ENCODE measurements at regions not wholly inside any gene's neighbourhood (a gene's known extent, or its start where the extent isn't known, plus 50 kb on each side); places are given as distances from the start of the nearest gene placed in this dataset.
"Not testable (repeated sequence)": the region's sequence is repeated elsewhere in the genome, so short reads cannot be mapped to it uniquely, and the experiment has no call there.

- Mint-ChIP-seq H3K9me3 (no peaks in the 10 kb centered on the region), H3K4me3 (no peak overlapping the region), H3K4me1 (ENCODE audit: low read depth) (no peaks in the 10 kb centered on the region), H3K36me3 (ENCODE audit: low read depth) (no peaks in the 10 kb centered on the region), H3K27me3 (peaks cover 40% of the 10 kb centered on the region), H3K27ac (no peak overlapping the region)
- intact Hi-C loops (cut with micrococcal nuclease): loop anchor here (5.0 to 10.0 kb wide), 2 partner anchors 287 to 1090 kb away; partner anchors contain the start of gene HOXA9
Measured at GRCh38 chr7:26074919-26075318, 77.1 kb upstream of the NFE2L3 start.

- Mint-ChIP-seq H3K9me3 (no peaks in the 10 kb centered on the region), H3K4me3 (no peak overlapping the region), H3K27me3 (peaks cover 54% of the 10 kb centered on the region), H3K4me1 (ENCODE audit: low read depth) (no peaks in the 10 kb centered on the region), H3K27ac (no peak overlapping the region), H3K36me3 (ENCODE audit: low read depth) (no peaks in the 10 kb centered on the region)
- intact Hi-C loops (cut with micrococcal nuclease): loop anchor here (5.0 to 10.0 kb wide), 2 partner anchors 286 to 1088 kb away; partner anchors contain the start of gene HOXA9
Measured at GRCh38 chr7:26076691-26077090, 75.3 kb upstream of the NFE2L3 start.

- intact Hi-C loops (cut with micrococcal nuclease): loop anchor here (5.0 to 10.0 kb wide), 2 partner anchors 284 to 1086 kb away; partner anchors contain the start of gene HOXA9
- Mint-ChIP-seq H3K27me3 (peaks cover 59% of the 10 kb centered on the region), H3K4me3 (peak overlapping the region; percentile 7)
Measured at GRCh38 chr7:26078437-26079336, 73.3 kb upstream of the NFE2L3 start.

GRCh38 chr7:26081638-26082037 lies 70.4 kb upstream of the NFE2L3 start:
- no peak overlapping the region for H3K4me3 Mint-ChIP-seq
- no peaks in the 10 kb centered on the region for H3K4me1 Mint-ChIP-seq (ENCODE audit: low read depth)
- peaks cover 52% of the 10 kb centered on the region for H3K27me3 Mint-ChIP-seq
- no peaks in the 10 kb centered on the region for H3K9me3 Mint-ChIP-seq
- no peaks in the 10 kb centered on the region for H3K36me3 Mint-ChIP-seq (ENCODE audit: low read depth)
- intact Hi-C loops (cut with micrococcal nuclease): no loop called here
- no peak overlapping the region for H3K27ac Mint-ChIP-seq

More at GRCh38 chr7:26078437-26079336, 73.3 kb upstream of the NFE2L3 start:
- Mint-ChIP-seq H3K4me1 (ENCODE audit: low read depth) (no peaks in the 10 kb centered on the region), H3K9me3 (no peaks in the 10 kb centered on the region), H3K27ac (no peak overlapping the region), H3K36me3 (ENCODE audit: low read depth) (no peaks in the 10 kb centered on the region)

- intact Hi-C loops (cut with micrococcal nuclease): no loop called here
Measured at GRCh38 chr7:26083113-26083512, 68.9 kb upstream of the NFE2L3 start.

GRCh38 chr7:26084418-26084817 lies 67.6 kb upstream of the NFE2L3 start:
- peaks cover 33% of the 10 kb centered on the region for H3K27me3 Mint-ChIP-seq
- peaks cover 6% of the 10 kb centered on the region for H3K36me3 Mint-ChIP-seq (ENCODE audit: low read depth)
- H3K27ac Mint-ChIP-seq: no peak overlapping the region
- intact Hi-C loops (cut with micrococcal nuclease): no loop called here
- peaks cover 12% of the 10 kb centered on the region for H3K9me3 Mint-ChIP-seq
- no peak overlapping the region for H3K4me3 Mint-ChIP-seq
- H3K4me1 Mint-ChIP-seq (ENCODE audit: low read depth): peaks cover 16% of the 10 kb centered on the region

More at GRCh38 chr7:26083113-26083512, 68.9 kb upstream of the NFE2L3 start:
- H3K36me3 Mint-ChIP-seq (ENCODE audit: low read depth): no peaks in the 10 kb centered on the region
- H3K27me3 Mint-ChIP-seq: peaks cover 43% of the 10 kb centered on the region
- peaks cover 6% of the 10 kb centered on the region for H3K4me1 Mint-ChIP-seq (ENCODE audit: low read depth)
- no peak overlapping the region for H3K27ac Mint-ChIP-seq
- H3K4me3 Mint-ChIP-seq: no peak overlapping the region
- H3K9me3 Mint-ChIP-seq: no peaks in the 10 kb centered on the region

- peaks cover 21% of the 10 kb centered on the region for H3K27me3 Mint-ChIP-seq
- intact Hi-C loops (cut with micrococcal nuclease): no loop called here
- peaks cover 6% of the 10 kb centered on the region for H3K36me3 Mint-ChIP-seq (ENCODE audit: low read depth)
- H3K9me3 Mint-ChIP-seq: peaks cover 18% of the 10 kb centered on the region
- H3K4me1 Mint-ChIP-seq (ENCODE audit: low read depth): peaks cover 22% of the 10 kb centered on the region
- H3K27ac Mint-ChIP-seq: no peak overlapping the region
- no peak overlapping the region for H3K4me3 Mint-ChIP-seq
Measured at GRCh38 chr7:26085771-26086170, 66.2 kb upstream of the NFE2L3 start.

GRCh38 chr7:26087321-26088091 lies 64.5 kb upstream of the NFE2L3 start:
- Mint-ChIP-seq H3K27me3 (peaks cover 10% of the 10 kb centered on the region), H3K4me3 (no peak overlapping the region), H3K36me3 (ENCODE audit: low read depth) (peaks cover 6% of the 10 kb centered on the region), H3K27ac (no peak overlapping the region), H3K4me1 (ENCODE audit: low read depth) (peaks cover 33% of the 10 kb centered on the region), H3K9me3 (peaks cover 18% of the 10 kb centered on the region)
- intact Hi-C loops (cut with micrococcal nuclease): no loop called here

- H3K4me3 Mint-ChIP-seq; H3K27ac Mint-ChIP-seq; intact Hi-C loops (cut with micrococcal nuclease); H3K36me3 Mint-ChIP-seq (ENCODE audit: low read depth); H3K27me3 Mint-ChIP-seq: not testable (repeated sequence)
- Mint-ChIP-seq H3K9me3 (peaks cover 18% of the 10 kb centered on the region), H3K4me1 (ENCODE audit: low read depth) (peaks cover 33% of the 10 kb centered on the region)
Measured at GRCh38 chr7:26089469-26089868, 62.5 kb upstream of the NFE2L3 start.

GRCh38 chr7:26090927-26091519 lies 61.0 kb upstream of the NFE2L3 start:
- peaks cover 33% of the 10 kb centered on the region for H3K4me1 Mint-ChIP-seq (ENCODE audit: low read depth)
- H3K27ac Mint-ChIP-seq: peak overlapping the region; percentile 52
- peaks cover 18% of the 10 kb centered on the region for H3K9me3 Mint-ChIP-seq
- H3K27me3 Mint-ChIP-seq: no peaks in the 10 kb centered on the region
- peaks cover 6% of the 10 kb centered on the region for H3K36me3 Mint-ChIP-seq (ENCODE audit: low read depth)
- peak overlapping the region; percentile 26 for H3K4me3 Mint-ChIP-seq
- intact Hi-C loops (cut with micrococcal nuclease): loop anchor here (1.0 kb wide), 1 partner anchor 275 kb away; no protein-coding TSS in a partner anchor

GRCh38 chr7:26091933-26092332 lies 60.1 kb upstream of the NFE2L3 start:
- Mint-ChIP-seq H3K9me3 (peaks cover 18% of the 10 kb centered on the region), H3K4me3 (no peak overlapping the region), H3K36me3 (ENCODE audit: low read depth) (peaks cover 6% of the 10 kb centered on the region), H3K27ac (no peak overlapping the region), H3K4me1 (ENCODE audit: low read depth) (peaks cover 33% of the 10 kb centered on the region), H3K27me3 (no peaks in the 10 kb centered on the region)
- intact Hi-C loops (cut with micrococcal nuclease): loop anchor here (1.0 kb wide), 1 partner anchor 274 kb away; no protein-coding TSS in a partner anchor

GRCh38 chr7:26093023-26093422 lies 59.0 kb upstream of the NFE2L3 start:
- Mint-ChIP-seq H3K4me1 (ENCODE audit: low read depth) (peaks cover 35% of the 10 kb centered on the region), H3K9me3 (peaks cover 18% of the 10 kb centered on the region), H3K27me3 (no peaks in the 10 kb centered on the region), H3K36me3 (ENCODE audit: low read depth) (peaks cover 6% of the 10 kb centered on the region), H3K27ac (no peak overlapping the region), H3K4me3 (no peak overlapping the region)
- intact Hi-C loops (cut with micrococcal nuclease): no loop called here

- H3K4me3 Mint-ChIP-seq: no peak overlapping the region
- no peaks in the 10 kb centered on the region for H3K36me3 Mint-ChIP-seq (ENCODE audit: low read depth)
- intact Hi-C loops (cut with micrococcal nuclease): no loop called here
- peaks cover 37% of the 10 kb centered on the region for H3K4me1 Mint-ChIP-seq (ENCODE audit: low read depth)
- no peaks in the 10 kb centered on the region for H3K9me3 Mint-ChIP-seq
- H3K27me3 Mint-ChIP-seq: no peaks in the 10 kb centered on the region
- no peak overlapping the region for H3K27ac Mint-ChIP-seq
Measured at GRCh38 chr7:26096136-26096535, 55.9 kb upstream of the NFE2L3 start.

Measured in dendritic cell treated with granulocyte-macrophage colony-stimulating factor and Interleukin-4, amounts not matched to agents 40 ng/mL and 50 ng/mL, for 4 days (primary cell).